Inflammatory macrophage (primary cell): ENCODE measurements at regions not wholly inside any gene's neighbourhood (a gene's known extent, or its start where the extent isn't known, plus 50 kb on each side); places are given as distances from the start of the nearest gene placed in this dataset.

ENCODE experiments used
- DNase-seq, 2 donors: peaks; one replicate each; pipeline ENCODE4 v3.0.0-alpha.2; 2020 to 2022

DNA sequence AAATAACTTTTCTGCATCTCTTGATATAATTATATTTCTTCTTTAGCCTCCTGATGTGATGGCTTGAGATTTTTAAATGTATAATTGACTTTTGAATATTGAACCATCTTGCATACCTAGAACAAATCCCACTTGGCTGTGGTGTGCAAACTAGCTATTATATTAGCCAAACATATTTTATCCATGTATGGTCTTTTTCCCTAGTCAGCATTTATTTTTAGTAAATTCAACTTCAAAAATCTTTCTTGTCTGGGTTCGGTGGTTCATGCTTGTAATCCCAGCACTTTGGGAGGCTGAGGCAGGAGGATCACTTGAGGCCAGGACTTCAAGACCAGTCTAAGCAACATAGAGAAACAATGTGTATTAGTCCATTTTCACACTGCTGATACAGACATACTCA lies 386.6 kb upstream of the VWC2 start:
- DNase-seq = no peak

DNA sequence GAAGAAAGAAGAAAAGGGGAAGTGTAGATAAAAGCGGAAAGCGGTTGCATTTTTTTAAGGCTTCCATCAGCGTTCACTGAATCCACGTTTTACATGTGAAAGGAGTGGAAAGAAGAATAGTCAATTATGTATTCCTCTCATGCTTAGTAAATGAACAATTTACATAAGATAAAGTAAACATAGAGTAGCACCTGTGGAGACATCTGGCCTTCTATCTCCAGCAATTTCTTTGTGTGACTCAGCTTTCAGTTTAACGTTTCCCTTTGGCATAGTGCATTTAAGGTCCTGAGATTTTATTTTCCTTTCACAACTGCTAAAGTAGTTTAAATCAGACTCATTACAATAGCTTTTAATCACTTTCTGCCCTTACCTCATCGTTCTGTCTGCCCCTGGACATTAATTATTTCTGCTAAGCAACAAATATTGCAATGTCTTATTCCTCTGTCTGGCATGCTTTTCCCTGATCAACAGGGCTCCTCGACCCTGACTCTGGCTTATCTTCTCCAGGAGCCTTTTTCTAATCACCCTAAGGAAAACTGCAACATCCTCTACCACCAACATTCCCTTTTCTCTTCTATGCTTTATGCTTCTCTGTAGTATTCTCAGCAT lies 383.5 kb upstream of the VWC2 start:
- DNase-seq = no peak

DNA sequence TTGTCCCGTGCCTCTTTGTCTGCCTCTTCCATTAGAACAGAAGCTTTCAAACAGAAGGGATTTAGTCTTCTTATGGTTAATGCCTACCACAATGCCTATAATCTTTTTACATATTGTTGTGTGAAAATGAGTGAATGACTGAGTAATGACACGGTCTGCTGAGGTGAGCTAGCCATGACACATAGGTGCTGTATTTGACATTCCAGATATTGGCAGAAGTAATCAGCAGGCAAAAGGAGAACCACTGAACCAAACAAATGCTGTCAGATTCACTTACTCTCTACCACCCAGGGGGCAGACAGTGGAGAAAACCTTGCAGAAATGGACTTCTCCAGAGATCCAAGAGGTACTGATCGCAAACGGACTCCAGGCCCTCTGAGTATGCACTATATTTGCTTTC lies 377.2 kb upstream of the VWC2 start:
- DNase-seq = no peak

DNA sequence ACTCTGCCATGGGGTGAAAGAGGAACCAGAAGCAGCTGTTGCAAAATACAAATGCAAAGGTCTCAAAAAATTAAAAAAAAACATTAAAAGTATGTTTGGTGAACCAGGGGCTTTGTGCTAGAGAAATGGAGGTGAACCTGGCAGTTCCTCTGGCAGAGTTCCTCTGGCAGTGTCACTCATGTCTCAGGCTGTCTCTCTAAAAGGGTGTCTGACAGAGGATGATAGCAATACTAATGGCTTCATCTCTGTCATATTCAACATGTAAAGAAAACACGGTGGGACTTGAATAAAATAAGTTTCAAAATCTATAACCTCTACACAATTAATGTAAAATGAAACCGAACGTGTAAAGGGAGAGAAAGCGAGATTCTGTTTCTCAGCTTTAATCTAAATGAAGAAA lies 375.7 kb upstream of the VWC2 start:
- no peak for DNase-seq

DNA sequence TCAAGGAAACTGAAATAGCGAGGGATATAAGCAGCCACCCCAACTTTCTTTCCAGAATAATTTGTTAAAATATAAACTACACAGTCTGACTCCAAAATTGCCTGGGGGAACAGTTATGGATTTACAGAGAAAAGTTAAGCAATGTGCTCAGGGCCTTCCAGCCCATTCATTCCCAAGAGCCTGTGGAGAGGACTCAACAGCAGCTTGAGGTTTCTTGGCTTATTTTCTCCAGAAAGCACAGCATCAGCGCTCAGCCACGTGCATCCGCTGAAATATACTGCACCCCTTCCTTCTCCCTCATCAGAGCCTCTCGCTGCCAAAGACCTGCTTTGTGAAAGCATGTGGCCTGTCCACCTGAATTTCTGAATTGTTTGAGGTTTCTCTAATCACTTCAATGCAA lies 375.2 kb upstream of the VWC2 start:
- DNase-seq = no peak

DNA sequence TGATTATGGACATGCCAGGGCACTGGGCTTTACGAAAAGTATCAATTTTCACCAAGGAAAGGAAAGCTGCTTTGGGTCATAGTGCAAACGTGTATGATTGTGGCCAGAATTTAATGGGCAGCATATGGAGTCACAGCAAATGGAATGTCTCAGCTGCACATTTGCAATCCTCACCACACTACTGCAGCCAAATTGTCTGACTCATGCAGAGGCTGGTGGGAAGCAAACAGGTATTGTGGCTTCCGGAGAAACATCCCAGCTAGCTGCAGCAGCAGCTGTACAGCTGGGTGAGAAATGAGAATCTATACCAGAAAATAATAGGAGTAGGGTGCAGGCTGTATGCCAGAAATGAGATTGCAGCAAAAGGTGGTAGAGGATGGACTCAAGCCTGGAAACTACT lies 374.7 kb upstream of the VWC2 start:
- DNase-seq = no peak

DNA sequence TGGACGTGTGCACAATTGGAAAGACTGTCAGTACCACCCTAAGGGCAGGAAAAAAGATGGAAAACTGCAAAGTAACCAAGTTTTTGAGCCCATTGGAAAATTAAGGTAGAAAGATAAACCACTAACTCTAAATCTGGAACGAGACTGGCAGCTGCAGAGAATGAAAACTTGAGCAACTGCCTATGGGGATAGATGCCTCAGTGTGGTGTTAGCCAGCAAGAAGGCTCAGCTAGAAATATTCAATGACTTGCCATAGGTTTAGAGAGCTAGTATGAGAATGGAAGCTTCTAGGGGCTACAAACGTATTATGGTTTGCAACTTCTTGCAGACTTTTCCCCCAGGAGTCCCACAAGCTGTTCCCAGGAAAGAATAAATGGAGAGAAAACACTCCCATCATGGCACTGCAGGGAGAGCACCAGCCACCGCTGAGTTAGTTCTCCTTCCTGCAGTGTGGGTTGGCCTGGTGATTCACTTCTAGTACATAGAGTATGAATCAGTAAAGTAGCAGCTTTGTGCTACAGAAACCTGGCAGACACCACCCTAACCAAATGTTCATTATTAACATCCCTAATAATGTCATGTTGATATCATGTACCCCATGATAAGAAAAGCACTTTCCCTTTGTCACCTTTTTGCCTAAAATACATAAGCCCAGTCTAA lies 372.4 kb upstream of the VWC2 start:
- DNase-seq = no peak

DNA sequence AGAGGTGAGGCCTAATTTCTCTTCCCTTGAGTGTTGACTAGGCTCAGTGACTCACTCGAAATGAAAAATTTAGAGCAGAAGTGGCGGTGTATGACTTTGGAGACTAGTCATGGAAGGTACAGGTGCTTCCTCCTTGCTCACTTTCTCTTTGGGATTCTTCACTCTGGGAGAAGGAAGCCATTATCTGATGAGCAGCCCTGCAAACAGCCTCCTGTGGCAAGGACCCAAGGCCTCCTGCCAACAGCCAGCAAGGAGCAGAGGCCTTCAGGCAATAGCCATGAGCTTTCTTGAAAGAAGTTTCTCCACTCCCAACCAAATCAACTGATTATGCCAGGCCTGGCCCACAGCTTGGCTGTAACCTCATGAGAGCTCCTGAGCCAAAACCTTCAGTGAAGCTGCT lies 369.6 kb upstream of the VWC2 start:
- DNase-seq = no peak

DNA sequence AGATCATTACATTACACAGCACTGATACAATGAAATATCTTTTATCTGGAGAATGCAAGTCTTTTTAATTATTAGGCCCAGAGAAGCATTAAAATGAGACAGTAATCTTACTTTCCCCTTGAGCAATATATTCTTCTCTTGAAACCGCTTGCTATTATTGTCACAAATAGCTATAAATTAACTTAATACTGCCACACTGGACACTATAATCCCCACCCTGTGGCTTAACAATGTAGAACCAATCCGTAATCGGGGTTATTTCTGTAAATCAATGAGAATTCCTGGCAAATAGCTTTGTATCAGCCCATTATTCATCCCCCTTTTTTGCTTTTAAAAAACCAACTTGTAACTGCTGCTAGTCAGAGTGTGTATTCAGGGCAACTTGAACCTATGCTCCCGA lies 366.2 kb upstream of the VWC2 start:
- no peak for DNase-seq

DNA sequence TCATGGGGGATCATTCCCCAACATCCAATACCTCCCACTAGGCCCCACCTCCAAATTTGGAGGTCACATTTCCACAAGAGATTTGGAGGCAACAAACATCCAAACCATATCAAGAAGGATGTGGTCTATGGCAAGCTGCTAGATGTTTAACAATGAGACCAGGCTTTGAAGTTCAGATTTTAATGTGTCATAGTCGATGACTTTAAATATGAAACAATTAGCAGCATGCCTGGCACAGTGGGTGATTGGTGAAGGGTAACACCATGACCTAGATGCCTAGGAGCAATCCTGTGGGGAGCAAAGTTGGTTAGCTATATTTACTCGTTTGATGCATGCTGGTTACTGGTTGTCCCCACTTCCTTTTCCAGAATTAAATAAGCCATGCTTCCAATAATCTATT lies 356.4 kb upstream of the VWC2 start:
- DNase-seq = no peak

DNA sequence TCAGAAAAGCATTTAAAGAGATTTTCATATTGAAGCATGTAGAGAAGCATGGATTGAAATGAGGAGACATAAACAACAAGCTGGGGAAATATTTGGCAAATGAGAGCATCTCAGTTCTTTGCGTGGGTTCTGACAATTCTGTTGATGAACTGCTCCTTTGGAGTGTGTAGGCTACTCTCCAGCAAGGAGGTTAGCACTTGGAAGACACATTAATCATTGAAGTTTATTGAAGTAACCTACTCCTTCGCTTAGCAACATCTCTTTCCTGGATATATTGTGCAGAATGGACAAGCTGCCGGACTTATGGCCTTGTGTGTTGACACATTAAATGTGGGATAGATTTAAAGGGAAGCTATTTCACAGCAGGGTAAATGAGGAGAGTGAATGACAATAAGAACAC lies 354.5 kb upstream of the VWC2 start:
- no peak for DNase-seq

DNA sequence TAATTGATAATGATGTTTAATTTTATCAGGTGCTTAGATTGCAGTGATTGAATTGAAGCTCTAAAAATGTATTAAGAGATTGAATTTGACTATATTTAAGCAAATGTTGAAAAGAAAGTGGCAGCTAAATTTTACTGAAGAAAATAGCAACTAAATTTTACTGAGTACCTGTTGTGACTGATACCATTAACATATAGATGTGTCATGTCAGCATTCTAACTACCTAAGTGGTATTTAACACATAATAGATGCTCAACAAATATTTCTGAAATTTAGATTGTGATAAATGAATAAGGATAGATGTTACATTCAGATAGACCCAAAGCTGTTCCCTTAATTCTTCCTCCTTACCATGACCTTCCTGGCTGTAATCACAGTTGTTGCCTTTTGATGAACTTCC lies 350.9 kb upstream of the VWC2 start:
- no peak for DNase-seq

DNA sequence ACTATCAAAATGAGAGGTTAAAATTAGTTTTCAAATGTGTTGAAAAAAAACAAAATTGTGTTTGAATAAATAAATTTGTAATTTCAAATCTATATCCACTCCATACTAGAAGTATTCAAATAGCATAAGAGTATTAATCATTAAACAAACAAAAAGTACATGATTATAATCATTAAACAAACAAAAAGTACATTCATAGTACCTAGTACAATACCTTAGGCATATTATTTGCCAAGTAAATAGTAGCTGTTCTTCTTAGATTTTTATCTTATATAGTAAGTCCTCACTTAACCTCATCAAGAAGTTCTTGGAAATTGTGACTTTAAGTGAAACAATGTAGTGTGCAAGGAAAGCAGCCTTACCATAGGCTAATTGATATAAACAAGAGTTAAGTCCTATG lies 349.3 kb upstream of the VWC2 start:
- DNase-seq = no peak

DNA sequence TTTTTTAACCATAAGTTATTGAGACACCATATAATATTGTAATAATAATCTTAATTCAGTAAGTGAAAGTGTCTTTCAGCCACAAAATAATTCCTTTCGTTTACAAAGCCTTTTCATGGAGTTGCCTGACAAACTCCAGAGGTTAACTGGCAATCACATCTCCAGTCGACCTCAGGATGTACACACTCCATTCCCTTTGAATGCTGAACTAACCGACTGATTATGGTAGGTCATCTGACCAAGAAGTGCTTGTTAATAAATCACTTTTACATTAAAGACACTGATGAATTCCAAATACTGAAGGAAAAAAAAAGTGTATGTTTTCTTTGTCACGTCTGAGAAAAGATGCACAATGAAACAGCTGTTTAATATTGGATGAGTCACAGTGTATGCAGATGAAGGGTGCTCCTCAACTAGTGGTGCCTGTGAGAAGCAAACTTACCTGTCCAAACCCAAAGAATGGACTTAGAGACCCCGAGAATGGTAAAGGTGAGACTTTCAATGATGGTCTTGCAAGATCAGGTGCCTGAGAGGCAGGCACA lies 348.1 kb upstream of the VWC2 start:
- no peak for DNase-seq

DNA sequence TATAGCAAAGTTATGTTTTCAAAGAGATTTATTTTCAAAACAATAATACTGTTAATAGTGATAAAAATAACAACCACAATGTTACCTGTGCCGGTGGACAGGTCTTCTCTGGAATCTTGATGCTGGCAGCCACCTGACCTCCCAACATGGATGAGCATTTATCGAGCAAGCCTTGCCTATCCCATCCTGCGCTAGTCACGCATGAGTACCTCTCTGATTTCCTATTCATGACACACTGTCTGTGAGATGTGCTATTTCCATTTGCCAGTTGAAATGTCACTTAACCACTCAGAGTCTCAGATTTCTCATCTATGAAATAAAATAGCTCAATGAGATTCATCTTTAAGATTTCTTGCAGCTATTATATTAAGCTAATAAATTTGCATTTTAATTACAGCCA lies 341.2 kb upstream of the VWC2 start:
- DNase-seq = no peak

DNA sequence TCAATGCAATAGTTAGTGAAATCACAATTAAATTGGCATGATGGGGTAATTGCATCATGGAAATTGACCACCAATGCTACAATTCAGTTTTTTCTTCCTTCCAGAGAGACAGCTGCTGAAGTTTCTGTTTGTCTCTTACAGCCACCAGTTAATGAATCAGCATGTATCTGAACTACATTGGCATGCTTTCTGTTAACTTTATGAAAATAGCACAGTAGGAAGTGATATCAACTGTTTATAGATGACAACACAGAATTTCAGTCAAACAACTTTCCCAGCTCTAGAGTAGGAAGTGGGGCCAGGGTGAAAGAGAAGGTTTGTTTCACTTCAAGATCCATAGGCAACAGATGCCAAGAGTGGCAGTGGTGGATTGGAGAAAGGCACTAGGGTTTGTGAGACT lies 339.6 kb upstream of the VWC2 start:
- no peak for DNase-seq

DNA sequence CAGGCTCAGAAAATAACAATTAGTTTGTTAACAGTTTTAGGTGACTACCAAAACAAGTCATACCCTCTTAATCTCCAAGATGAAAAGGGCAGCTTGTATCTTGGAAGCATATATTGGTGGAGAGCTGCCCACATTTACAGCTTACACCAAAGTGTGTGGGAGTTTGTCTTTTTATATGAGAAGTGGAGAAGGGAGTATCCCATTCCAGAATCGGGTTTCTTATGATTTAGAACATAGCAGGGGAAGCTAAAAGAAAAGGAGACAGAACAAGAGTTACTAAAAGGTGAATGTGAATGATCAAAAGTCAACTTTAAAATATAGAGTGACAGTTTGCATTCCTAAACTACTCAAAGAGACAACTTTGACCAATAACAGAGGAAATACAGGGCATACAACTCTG lies 338.6 kb upstream of the VWC2 start:
- no peak for DNase-seq

DNA sequence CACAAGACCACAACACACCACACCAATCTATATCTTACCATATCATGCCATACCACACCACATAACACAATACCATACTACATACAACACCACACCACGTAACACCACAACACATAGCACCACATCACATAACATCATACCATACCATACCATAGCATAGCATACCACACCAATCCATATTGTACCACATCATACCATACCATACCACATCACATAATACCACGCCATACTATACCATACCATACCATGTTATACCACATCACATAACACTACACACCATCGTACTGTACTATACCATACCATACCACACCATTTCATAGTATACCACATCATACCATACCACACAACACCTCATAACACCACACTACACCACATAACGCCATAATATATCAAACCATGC lies 335.2 kb upstream of the VWC2 start:
- no peak for DNase-seq

DNA sequence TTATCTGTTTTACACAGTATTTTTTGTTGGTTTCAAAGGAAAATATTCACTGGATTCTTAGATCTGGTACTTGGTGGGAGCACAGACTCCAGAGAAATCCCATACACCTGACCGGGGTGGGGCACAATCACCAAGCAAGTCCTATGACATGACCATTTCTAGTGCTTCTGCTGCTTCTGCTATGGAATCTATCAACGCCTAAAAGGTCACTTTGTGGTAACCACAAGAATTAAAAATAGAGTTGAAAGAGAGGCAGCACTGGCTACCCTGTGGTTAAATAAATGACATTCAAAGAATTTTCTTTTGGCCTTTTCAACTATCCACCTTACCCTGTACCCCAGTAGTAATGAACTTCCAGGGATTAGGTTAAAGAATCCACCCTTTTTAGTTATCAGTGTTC lies 329.9 kb upstream of the VWC2 start:
- no peak for DNase-seq

DNA sequence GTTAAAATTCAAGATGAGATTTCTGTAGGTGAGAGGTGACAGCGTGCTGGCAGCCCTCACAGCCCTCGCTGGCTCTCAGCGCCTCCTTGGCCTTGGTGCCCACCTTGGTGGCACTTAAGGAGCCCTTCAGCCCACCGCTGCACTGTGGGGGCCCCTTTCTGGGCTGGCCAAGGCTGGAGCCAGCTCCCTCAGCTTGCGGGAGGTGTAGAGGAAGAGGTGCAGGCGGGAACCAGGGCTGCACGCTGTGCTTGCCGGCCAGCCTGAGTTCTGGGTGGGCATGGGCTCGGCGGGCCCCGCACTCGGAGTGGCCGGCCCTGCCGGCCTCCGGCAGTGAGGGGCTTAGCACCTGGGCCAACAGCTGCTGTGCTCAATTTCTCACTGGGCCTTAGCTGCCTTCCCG lies 320.0 kb upstream of the VWC2 start:
- no peak for DNase-seq

DNA sequence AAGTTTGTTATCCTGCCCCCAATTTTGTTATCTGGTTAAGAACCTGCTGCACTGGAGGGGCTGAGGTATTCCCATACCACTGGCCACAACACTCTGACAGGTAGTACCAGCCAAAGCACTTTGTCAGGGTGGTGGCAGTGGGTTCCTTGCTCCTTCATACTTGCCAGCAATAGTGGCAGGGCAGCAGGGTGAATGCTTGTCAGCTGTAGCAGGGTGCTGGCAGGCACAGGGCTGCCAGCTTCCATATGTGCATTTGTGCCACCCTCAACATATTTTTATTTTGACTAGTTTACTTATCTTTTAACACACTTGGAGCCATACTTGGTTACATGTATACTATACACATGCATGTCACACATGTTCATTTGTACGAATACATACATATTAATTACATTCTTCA lies 294.0 kb upstream of the VWC2 start:
- no peak for DNase-seq

DNA sequence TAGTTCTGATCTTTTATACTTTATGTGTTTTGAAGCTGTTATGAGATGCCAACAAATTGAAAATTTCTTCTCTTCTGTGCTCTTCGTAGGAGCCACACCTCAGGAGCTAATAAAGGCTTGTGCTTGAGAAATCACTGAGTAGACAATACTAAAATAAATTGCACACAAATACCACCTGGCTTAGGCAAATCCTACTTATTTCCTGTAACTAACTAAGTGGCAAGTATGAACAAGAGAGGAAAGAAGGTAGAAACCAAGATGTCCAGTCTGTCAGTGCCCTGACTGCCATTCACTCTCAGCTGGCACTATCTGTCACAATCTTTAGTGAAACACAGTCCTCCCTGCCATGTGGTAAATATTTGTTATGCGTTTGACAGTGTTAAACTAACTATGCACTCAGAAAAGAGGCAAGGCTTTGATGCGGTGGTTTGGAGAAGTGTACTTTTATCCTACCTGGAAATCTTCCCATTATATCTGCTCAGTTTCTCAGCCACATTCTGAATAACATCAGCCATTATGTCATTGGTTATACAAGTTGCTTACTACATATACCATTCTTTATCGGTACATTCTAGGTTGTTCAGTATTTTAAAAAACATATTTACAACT lies 293.4 kb upstream of the VWC2 start:
- no peak for DNase-seq

DNA sequence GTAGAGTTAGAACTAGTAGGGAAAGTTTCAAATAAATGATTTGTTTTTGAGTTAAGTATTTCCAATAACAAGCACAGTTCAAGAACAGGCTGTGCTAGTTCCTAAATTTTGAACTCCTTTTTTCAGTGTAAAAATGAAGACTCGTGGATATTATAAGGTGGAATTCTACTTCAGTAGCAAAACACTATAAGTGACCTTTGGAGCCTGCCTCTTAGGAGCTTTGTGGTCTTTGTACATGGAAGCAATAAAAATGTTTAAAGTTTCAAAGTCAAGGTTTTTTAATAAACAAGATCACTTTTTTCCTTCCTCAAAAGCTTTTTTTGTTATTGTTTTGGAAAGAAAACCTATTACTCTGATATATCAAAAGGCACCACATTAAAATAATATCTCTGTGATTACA lies 292.4 kb upstream of the VWC2 start:
- DNase-seq = no peak

DNA sequence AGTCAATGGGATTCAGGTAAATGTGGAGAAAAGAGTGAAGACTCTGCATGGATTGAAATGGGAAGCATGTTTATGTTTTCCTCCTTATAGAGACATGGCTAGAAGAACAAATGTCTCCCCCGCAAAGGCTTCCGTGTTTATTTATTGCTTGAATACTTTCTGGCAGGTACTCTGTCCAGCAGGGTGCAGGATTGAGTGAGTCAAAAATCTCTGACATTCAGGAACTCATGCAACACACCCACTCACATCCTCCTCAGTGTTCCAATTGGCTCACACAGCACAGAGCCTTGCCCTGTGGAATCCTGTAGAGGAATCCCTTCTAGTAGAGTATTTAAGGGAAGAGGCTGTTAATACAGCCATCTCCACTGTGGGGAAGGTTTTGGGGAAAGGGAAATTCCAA lies 290.3 kb upstream of the VWC2 start:
- peak; percentile 4 to 42 for DNase-seq
